NOMO-1 treated with DMSO at 0.1 percent for 48 hours (cell line): ENCODE measurements at regions not wholly inside any gene's neighbourhood (a gene's known extent, or its start where the extent isn't known, plus 50 kb on each side); places are given as distances from the start of the nearest gene placed in this dataset.

Source experiments
- DNase-seq: peaks from one replicate; lab custom pipeline; 2025; ENCODE audit not compliant: unreplicated experiment; lab: John Stamatoyannopoulos, UW

GRCh38 chr11:88404932-88405710, 67.6 kb upstream of the CTSC start:
- no peak for DNase-seq

DNA sequence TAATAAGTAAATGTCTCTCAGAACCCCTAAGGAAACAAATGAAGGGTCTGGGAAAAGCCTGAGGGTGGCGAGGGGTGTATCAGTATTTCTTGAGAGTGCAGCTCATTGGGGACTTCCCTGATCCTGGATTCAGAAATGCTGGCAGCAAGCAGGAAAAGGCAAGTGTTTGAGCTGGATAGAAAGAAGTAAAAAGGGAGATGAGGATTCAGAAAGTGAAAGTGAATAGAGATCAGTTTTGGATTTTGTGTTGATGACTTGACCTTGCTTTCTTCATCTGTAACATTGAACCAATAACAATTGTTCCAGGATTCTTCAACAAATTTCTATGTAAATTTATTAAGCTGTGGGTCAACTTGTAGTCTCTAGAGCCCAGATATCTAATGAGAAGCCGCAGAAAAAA, 66.9 kb upstream of the CTSC start:
- DNase-seq, result no peak

DNA sequence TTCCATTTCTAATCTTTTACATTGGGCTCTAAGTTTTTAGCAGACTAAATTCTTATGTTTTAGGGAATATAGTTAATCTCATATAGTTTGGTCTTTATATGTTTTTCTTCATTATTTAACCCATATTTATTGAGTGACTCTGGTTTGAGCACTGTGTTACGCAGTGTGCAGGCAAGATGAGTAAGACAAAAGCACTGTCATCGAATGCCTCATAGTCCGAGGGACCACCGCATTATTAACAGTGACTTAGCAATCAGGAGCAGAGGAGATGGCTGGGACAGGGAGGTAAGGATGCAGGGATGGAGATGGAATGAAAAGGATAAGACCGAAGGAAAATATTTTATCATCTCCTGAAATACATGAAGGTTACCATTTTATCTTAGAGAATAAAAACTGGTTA, 65.2 kb upstream of the CTSC start:
- no peak for DNase-seq

DNA sequence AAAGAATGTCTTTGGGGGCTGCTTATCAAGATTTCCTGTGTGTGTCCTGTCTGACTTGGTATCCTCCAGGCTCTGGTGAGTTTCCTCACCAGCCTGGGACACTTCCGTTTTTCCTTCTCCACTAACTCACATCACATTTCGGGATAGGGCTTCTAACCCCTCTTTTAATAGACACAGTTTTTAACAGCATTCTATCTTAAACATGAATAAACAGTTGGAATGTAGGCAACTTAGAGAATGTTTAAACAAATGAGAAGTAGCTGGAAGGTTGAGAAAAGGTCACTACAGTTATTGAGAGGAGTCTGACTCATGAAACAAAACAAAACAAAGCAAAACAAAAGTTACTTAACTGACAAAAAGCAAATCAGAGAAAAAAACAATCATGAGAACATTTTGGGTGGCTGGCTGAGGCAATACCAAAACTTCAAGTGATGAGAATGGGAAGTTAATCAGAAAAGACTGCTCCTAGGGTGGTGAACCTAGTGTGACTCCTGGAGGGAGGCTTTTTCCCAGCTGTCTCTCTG, 64.7 kb upstream of the CTSC start:
- DNase-seq, result no peak

DNA sequence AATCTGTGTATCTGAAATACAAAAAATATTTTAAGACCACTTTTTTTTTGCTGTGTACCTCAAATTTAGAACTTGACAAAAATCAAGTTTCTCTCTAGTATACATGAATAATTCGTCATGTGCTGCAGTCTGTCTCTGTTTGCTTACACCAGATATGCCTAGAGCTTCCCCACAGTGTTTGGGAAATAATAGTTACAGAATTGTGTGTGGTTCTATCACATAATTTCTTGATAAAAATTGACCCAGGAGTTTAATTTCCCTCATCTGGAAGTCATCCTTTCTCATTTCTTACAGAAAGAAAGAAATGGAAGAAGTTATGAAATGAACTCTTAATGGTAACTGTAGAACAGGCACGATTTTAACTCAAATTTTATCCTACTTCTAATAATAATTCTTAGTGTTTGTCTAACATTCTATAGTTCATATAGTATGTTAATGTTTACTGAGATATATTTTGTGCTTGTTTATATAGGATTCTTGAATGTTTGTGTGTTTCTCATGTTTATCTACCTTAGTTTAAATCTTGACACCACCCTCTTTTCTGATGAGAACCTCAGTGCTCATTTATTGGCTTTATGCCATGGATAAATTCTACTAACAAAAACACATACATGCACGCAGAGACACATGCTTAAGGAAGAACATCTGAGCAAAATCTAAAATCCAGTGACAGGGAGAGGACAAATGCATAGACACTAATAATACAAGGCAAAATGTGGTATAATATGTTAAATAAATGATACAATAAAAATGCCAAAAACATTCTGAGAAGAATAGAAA, 61.4 kb upstream of the CTSC start:
- no peak for DNase-seq

GRCh38 chr11:88398372-88398771, 60.8 kb upstream of the CTSC start:
- no peak for DNase-seq

- DNase-seq, result no peak
These were observed 52.7 kb upstream of the CTSC start for GRCh38 chr11:88390254-88390653.

DNA sequence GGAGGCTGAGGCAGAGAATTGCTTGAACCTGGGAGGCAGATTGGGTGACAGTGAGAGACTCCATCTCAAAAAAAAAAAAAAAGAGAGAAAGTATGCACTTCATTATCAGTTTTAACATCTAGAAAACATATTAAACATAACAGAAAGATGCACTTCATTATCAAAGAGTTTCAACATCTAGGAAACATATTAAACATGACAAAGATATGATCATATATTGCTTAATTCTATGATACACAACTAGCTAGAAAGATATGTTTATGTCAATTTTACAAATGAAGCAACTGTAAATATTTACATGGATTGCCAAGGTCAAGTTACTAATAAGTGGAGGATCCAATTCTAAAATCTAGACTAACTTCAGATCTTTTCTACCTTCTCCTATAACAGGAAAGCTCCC, 50.4 kb upstream of the CTSC start:
- DNase-seq, result no peak
